Mesodermal cell (in vitro differentiated cells): ENCODE measurements at regions not wholly inside any gene's neighbourhood (a gene's known extent, or its start where the extent isn't known, plus 50 kb on each side); places are given as distances from the start of the nearest gene placed in this dataset.
"Not testable (repeated sequence)": the region's sequence is repeated elsewhere in the genome, so short reads cannot be mapped to it uniquely, and the experiment has no call there.

ENCODE experiments used
- H3K27ac ChIP-seq: 2 replicates; pipeline ENCODE4 v1.7.0; 2013; ENCODE audit warnings: mild to moderate bottlenecking, low read depth, low read length, moderate library complexity; ENCODE audit not compliant: severe bottlenecking
- H3K36me3 ChIP-seq: 2 replicates; pipeline ENCODE4 v1.7.1; 2013; ENCODE audit warnings: mild to moderate bottlenecking, low read length, moderate library complexity; ENCODE audit not compliant: control insufficient read depth, insufficient read depth
- H3K4me1 ChIP-seq: one replicate; pipeline ENCODE4 v1.7.1; 2013; ENCODE audit warnings: mild to moderate bottlenecking, low read length; ENCODE audit not compliant: insufficient read depth, control insufficient read depth, poor library complexity, severe bottlenecking
- H3K4me3 ChIP-seq: 2 replicates; pipeline ENCODE4 v1.7.0; 2013; ENCODE audit warnings: low read length, control low read depth, mild to moderate bottlenecking; ENCODE audit not compliant: insufficient read depth, poor library complexity, severe bottlenecking; ENCODE audit errors: extremely low read depth
- H3K9me3 ChIP-seq: 2 replicates; pipeline ENCODE4 v1.7.1; 2013; ENCODE audit warnings: mild to moderate bottlenecking, low read length, moderate library complexity; ENCODE audit not compliant: control insufficient read depth
- WGBS, 2 experiments: methylation state at CpG; one replicate each; pipeline ENCODE4 v1.1.5; 2013; ENCODE audit warnings: missing lambda C conversion rate in 2 of 2; ENCODE audit not compliant: insufficient coverage in 2 of 2; 5-methylcytosine and 5-hydroxymethylcytosine counted together

- WGBS, 2 experiments: 80 to 83% methylated on average over 1 of the region's 6 CpGs
- H3K9me3 ChIP-seq, H3K4me1 ChIP-seq: not testable (repeated sequence)
These were observed 80.1 kb upstream of the TMEM170B start for GRCh38 chr6:11457422-11457821.

GRCh38 chr6:11452106-11452505 is 85.4 kb upstream of the TMEM170B start:
- not testable (repeated sequence) for H3K27ac ChIP-seq, H3K4me1 ChIP-seq, H3K4me3 ChIP-seq, H3K9me3 ChIP-seq, H3K36me3 ChIP-seq
- 93 to 95% methylated on average over 7 to 8 of the region's 8 CpGs for WGBS, 2 experiments

More at GRCh38 chr6:11457422-11457821, 80.1 kb upstream of the TMEM170B start:
- not testable (repeated sequence) for H3K36me3 ChIP-seq, H3K4me3 ChIP-seq, H3K27ac ChIP-seq

GRCh38 chr6:11450037-11450436 is 87.5 kb upstream of the TMEM170B start:
- Histone ChIP-seq H3K4me1 (no peaks in the 10 kb centered on the region), H3K27ac (no peak overlapping the region), H3K4me3 (no peak overlapping the region), H3K9me3 (no peaks in the 10 kb centered on the region), H3K36me3 (no peaks in the 10 kb centered on the region)
- WGBS, 2 experiments: 43 to 45% methylated on average over 2 of the region's 2 CpGs

DNA sequence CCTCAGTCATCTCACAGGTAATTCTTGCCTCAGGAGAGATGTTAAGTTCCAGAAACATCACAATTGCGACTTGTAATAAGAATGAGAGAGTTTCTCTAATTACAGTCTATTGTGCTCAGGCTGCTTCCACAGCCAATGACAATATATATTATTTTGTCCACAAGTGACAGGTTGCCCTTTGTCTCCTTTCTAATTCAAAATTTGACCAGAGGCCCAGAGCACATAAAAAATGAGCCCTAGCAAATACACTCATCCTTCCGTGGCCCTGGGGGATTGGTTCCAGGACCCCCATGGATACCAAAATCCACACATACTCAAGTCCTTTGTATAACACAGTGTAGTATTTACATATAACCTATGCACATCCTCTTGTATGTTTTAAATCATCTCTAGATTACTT is 88.1 kb upstream of the TMEM170B start:
- Histone ChIP-seq H3K9me3 (no peaks in the 10 kb centered on the region), H3K4me1 (no peaks in the 10 kb centered on the region), H3K36me3 (no peaks in the 10 kb centered on the region), H3K4me3 (no peak overlapping the region), H3K27ac (no peak overlapping the region)
- 100% methylated on average over 1 of the region's 2 CpGs; no CpG with 5 or more reads in 1 of the 2 experiments for WGBS, 2 experiments

DNA sequence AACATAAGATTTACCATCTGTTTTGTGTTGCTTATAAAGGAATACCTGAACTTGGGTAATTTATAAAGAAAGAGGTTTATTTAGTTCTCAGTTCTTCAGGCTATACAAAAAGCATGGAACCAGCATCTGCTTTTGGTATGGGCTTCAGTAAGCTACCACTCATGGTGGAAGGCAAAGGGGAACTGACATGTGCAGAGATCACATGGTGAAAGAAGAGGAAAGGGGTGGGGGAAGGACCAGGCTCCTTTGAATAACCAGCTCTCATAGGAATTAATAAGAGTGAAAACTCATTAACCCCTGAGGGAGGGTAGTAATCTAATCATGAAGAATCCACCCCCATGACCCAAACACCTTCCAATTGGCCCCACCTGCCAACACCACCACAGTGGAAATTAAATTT is 89.5 kb upstream of the TMEM170B start:
- H3K36me3 ChIP-seq: no peaks in the 10 kb centered on the region
- no peak overlapping the region for H3K27ac ChIP-seq
- H3K4me1 ChIP-seq: no peaks in the 10 kb centered on the region
- no peaks in the 10 kb centered on the region for H3K9me3 ChIP-seq
- H3K4me3 ChIP-seq: no peak overlapping the region

GRCh38 chr6:11447265-11447664 is 90.3 kb upstream of the TMEM170B start:
- no CpG with 5 or more reads among the region's 1 CpG for WGBS, 2 experiments
- Histone ChIP-seq H3K36me3 (no peaks in the 10 kb centered on the region), H3K4me3 (no peak overlapping the region), H3K27ac (no peak overlapping the region), H3K9me3 (no peaks in the 10 kb centered on the region), H3K4me1 (no peaks in the 10 kb centered on the region)

DNA sequence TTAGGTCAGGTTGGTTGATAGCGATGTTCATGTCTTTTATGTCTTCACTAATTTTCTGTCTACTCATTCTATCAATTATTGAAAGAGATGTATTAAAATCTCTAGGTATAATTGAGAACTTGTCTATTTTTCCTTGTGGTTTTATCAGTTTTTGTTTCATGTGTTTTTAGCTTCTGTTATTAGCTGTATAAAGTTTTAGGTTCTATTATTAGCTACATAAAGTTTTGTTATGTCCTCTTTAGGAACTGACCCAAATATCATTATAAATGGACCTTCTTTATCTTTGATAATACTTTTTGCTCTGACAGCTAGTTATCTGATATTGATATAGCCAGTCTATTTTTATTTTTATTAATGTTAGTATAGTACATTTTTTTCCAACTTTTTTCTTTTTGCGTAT is 92.4 kb upstream of the TMEM170B start:
- no peaks in the 10 kb centered on the region for H3K36me3 ChIP-seq

GRCh38 chr6:11443125-11443524 is 94.4 kb upstream of the TMEM170B start:
- WGBS, 2 experiments: 100% methylated on average over 1 of the region's 1 CpG; no CpG with 5 or more reads in 1 of the 2 experiments
- not testable (repeated sequence) for H3K9me3 ChIP-seq, H3K4me1 ChIP-seq, H3K27ac ChIP-seq, H3K36me3 ChIP-seq, H3K4me3 ChIP-seq

More for the DNA sequence above, 92.4 kb upstream of the TMEM170B start:
- H3K9me3 ChIP-seq: no peaks in the 10 kb centered on the region
- H3K4me3 ChIP-seq: no peak overlapping the region
- no peak overlapping the region for H3K27ac ChIP-seq
- no peaks in the 10 kb centered on the region for H3K4me1 ChIP-seq
- WGBS, 2 experiments: no CpG with 5 or more reads among the region's 2 CpGs

DNA sequence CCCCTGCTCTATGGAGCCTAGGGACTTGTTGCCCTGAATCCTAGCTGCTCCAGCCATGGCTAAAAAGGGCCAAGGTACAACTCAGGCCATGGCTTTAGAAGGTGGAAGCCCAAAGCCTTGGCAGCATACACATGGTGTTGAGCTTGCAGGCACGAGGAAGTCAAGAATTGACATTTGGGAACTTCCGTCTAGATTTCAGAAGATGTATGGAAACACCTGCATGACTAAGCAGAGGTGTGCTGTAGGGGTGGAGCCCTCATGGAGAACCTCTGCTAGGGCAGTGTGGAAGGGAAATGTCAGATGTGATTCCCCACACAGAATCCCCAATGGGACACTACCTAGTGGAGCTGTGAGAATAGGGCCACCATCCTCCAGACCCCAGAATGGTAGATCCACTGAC is 95.1 kb upstream of the TMEM170B start:
- Histone ChIP-seq H3K4me1 (no peaks in the 10 kb centered on the region), H3K4me3 (no peak overlapping the region), H3K36me3 (no peaks in the 10 kb centered on the region), H3K27ac (no peak overlapping the region), H3K9me3 (no peaks in the 10 kb centered on the region)
- WGBS, 2 experiments: 91 to 100% methylated on average over 2 of the region's 2 CpGs

- Histone ChIP-seq H3K27ac (no peak overlapping the region), H3K4me3 (no peak overlapping the region), H3K36me3 (no peaks in the 10 kb centered on the region), H3K9me3 (no peaks in the 10 kb centered on the region), H3K4me1 (no peaks in the 10 kb centered on the region)
- no CpG with 5 or more reads among the region's 2 CpGs for WGBS, 2 experiments
These were observed 97.7 kb upstream of the TMEM170B start for GRCh38 chr6:11439876-11440275.

DNA sequence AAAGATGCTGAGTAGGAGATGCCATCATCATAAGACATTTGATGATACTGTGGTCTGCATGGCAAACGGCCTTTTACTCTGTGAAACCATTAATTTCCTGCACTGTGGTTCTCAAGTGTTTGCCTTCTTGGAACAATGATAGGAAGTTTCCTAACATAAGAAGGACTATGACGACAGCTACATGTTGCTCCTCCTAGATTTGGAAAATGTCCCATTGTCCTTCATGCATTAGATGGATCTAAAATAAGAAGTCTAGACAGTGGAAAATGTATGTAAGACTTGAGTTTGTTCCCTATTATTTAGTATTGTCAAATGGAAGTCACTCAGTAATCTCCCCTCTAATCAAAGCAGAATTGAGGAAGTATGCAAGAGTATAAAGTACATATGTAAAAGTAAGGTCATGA is 98.5 kb upstream of the TMEM170B start:
- no peak overlapping the region for H3K27ac ChIP-seq
- H3K36me3 ChIP-seq: no peaks in the 10 kb centered on the region
- no peaks in the 10 kb centered on the region for H3K9me3 ChIP-seq
- H3K4me1 ChIP-seq: peaks cover 5% of the 10 kb centered on the region
- WGBS, 2 experiments: 79 to 89% methylated on average over 1 to 2 of the region's 2 CpGs
- no peak overlapping the region for H3K4me3 ChIP-seq
